ENCODE measurements at regions not wholly inside any gene's neighbourhood (a gene's known extent, or its start where the extent isn't known, plus 50 kb on each side); places are given as distances from the start of the nearest gene placed in this dataset.

DNA sequence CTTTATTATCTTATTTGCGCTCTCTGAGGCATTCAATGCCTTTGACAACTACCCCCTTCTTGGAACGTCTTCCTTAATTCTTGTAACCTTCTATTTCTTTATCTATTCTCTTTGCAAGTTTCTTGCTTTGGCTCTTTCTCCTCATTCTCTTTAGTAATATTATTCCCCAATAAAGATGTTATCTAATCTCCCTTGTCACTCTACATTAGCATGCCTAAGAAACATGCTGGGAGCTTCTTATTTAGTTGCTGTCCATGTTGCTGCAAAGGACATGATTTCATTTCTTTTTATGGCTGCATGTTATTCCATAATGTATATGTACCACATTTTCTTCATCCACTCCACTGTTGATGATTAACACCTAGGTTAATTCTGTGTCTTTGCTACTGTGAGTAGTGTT, 113.7 kb downstream of the RDH14 start:
- TF ChIP-seq CTCF (IDR thresholded peaks at IDR 0.05) (no peak), ZFX (IDR thresholded peaks at IDR 0.05; ENCODE audit: borderline replicate concordance) (no peak)
